ENCODE measurements at regions not wholly inside any gene's neighbourhood (a gene's known extent, or its start where the extent isn't known, plus 50 kb on each side); places are given as distances from the start of the nearest gene placed in this dataset.

DNA sequence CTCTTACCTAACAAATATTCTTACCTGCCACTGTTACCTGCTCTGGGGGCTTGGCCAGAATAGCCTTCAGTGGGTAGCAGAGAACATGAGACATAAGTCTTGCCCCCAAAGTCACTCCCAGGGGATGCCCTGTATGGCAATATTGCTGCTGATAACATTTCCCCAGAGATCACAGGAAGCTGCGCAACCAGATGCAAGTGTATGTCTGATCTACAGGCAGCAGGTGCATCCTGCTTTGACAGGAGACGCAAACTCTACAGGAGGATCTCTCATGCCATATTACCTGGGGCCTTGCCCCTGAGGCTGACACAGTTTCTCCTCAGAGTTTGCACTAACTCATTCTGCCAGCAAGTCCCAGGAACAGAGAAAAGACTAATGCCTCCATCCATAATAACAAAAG lies 174.4 kb upstream of the LPP start:
- TF ChIP-seq SMAD4 (CRISPR knock-in tag; IDR thresholded peaks at IDR 0.05), result no peak
- TF ChIP-seq, protein P1, sequence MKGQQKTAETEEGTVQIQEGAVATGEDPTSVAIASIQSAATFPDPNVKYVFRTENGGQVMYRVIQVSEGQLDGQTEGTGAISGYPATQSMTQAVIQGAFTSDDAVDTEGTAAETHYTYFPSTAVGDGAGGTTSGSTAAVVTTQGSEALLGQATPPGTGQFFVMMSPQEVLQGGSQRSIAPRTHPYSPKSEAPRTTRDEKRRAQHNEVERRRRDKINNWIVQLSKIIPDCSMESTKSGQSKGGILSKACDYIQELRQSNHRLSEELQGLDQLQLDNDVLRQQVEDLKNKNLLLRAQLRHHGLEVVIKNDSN (CRISPR knock-in tag; IDR thresholded peaks at IDR 0.05), result no peak

Measured in WTC11 (cell line).